Left ventricle myocardium inferior (tissue), 1 donor: ENCODE measurements at regions not wholly inside any gene's neighbourhood (a gene's known extent, or its start where the extent isn't known, plus 50 kb on each side); places are given as distances from the start of the nearest gene placed in this dataset.

Experiments used
- DNase-seq: peaks from one replicate; pipeline ENCODE4 v3.0.0-alpha.2; 2020
- H3K27ac ChIP-seq: fragments of 200-600 bp; replicated peaks from 2 replicates; pipeline ENCODE4 v1.8.0; 2021
- H3K27me3 ChIP-seq: fragments of 200-600 bp; 2 replicates; pipeline ENCODE4 v1.8.0; 2021; ENCODE audit warnings: low read depth
- H3K36me3 ChIP-seq: fragments of 200-600 bp; 2 replicates; pipeline ENCODE4 v1.8.0; 2021
- H3K4me1 ChIP-seq: fragments of 200-600 bp; 2 replicates; pipeline ENCODE4 v1.8.0; 2021
- H3K4me3 ChIP-seq: fragments of 200-600 bp; 2 replicates; pipeline ENCODE4 v1.8.0; 2021; ENCODE audit warnings: mild to moderate bottlenecking, moderate library complexity
- H3K9me3 ChIP-seq: fragments of 200-600 bp; replicated peaks from 2 replicates; pipeline ENCODE4 v1.8.0; 2021
- intact Hi-C: fragments of 100-400 bp; cut with micrococcal nuclease; formaldehyde crosslinking; loops from one replicate; pipeline ENCODE4 v1.11.0; 2022
- TF ChIP-seq, protein P1 (sequence below): fragments of 200-600 bp; IDR thresholded peaks from 2 replicates; pipeline ENCODE4 v1.8.0; 2021; ENCODE audit warnings: antibody characterized with exemption, mild to moderate bottlenecking, borderline replicate concordance
- donor health status: DM: no; HTN: yes; CAD: no; lungs with severe emphysema.

DNA sequence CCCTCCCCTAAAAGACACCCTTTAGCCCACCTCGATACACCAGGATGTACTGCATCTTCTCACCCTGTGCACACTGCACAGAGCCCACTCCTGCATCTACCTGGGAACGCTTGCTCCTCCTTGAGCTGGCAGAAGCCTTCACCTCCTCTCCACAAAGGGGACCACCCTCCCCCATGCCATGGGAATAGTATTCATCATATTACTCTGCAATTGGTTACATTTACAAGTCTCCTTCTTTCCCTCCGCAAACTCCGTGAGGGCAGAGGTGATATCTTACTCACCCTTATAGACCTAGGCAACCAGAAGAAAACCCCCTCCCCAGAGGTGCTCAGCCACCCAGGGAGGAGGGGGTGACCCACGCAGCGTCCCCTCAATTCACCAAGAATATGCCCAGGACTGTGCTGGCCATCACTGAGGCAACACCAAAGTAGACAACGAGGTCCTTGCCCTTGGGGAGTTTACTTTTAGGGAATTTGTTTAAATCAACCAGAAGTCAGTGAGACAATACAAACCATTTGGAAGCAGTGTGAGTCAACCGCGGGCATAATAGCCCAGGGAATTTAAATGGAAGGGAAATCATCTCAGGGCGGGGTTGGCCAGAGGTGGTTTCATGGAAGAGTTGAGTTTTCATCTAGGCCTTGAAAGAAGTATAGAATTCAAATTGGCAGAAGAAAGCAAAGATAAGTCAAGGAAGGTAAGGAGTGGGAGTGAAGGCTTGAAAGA lies 214.5 kb downstream of the BARX2 start:
- Histone ChIP-seq H3K4me1 (no peaks in the 10 kb centered on the region), H3K4me3 (no peak overlapping the region), H3K27ac (no peak overlapping the region), H3K27me3 (peaks cover 26% of the 10 kb centered on the region), H3K36me3 (no peaks in the 10 kb centered on the region), H3K9me3 (no peaks in the 10 kb centered on the region)
- TF ChIP-seq, protein P1, sequence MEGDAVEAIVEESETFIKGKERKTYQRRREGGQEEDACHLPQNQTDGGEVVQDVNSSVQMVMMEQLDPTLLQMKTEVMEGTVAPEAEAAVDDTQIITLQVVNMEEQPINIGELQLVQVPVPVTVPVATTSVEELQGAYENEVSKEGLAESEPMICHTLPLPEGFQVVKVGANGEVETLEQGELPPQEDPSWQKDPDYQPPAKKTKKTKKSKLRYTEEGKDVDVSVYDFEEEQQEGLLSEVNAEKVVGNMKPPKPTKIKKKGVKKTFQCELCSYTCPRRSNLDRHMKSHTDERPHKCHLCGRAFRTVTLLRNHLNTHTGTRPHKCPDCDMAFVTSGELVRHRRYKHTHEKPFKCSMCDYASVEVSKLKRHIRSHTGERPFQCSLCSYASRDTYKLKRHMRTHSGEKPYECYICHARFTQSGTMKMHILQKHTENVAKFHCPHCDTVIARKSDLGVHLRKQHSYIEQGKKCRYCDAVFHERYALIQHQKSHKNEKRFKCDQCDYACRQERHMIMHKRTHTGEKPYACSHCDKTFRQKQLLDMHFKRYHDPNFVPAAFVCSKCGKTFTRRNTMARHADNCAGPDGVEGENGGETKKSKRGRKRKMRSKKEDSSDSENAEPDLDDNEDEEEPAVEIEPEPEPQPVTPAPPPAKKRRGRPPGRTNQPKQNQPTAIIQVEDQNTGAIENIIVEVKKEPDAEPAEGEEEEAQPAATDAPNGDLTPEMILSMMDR = no peak
- no peak for DNase-seq
- intact Hi-C loops = no loop called here

DNA sequence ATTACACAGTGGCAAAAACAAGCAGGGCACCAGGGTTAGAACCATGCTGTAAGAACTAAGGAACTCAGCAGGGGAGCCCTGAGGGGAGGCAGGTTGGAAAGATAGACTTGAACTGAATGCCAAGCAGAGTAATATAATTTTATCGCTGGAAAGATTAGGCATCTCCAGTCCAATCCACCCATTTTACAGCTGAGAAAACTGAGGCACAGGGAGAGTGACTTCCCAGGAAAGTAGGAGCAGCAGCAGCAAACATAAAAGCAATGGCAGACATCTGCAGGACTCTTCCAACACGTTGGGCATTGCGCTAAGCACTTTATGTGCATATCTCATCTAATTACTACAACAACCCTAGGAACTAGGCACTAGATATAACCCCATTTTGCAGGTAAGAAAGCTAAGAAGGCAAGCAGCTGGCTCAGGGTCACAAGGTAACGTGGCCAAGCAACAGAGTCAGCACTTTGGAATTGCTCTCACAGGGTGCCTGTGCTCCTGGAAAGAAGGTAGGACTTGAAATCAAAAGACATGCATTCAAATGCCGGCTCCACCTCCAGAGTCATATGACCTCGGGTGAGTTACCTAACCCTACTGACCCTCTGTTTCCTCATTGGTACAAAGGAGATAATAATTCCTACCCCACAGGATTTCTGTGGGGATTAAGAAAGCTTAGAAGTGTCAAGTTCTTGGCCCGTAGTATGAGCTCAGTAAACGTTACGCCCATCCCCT lies 215.3 kb downstream of the BARX2 start:
- no peak for DNase-seq
- Histone ChIP-seq H3K9me3 (no peaks in the 10 kb centered on the region), H3K27me3 (peaks cover 33% of the 10 kb centered on the region), H3K36me3 (no peaks in the 10 kb centered on the region), H3K27ac (no peak overlapping the region), H3K4me3 (no peak overlapping the region), H3K4me1 (no peaks in the 10 kb centered on the region)
- intact Hi-C loops = no loop called here
- TF ChIP-seq, protein P1 = no peak

DNA sequence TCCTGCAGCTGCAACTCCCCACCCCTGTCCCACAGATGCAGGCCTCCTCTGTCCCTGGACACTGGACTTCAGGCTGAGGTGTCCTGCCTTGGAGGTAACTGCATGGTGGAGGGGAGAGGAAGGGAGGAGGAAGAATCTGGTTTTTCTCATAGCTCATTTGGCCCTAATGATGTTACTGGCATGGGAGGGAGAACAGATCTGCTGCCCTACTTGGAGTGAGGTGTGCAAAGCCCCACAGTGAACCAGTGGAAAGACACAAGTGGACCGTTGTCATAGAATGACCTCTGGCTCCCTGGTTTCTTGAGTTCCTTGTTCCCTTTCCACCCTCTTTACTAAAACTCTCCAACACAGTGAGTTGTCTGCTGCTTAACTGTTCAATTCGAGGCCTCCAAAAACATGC lies 215.9 kb downstream of the BARX2 start:
- H3K9me3 ChIP-seq = no peaks in the 10 kb centered on the region
- no peak for DNase-seq
- peaks cover 33% of the 10 kb centered on the region for H3K27me3 ChIP-seq
- intact Hi-C loops = no loop called here
- no peak overlapping the region for H3K27ac ChIP-seq
- H3K4me1 ChIP-seq = no peaks in the 10 kb centered on the region
- TF ChIP-seq, protein P1 = no peak
- no peak overlapping the region for H3K4me3 ChIP-seq
- H3K36me3 ChIP-seq = no peaks in the 10 kb centered on the region

DNA sequence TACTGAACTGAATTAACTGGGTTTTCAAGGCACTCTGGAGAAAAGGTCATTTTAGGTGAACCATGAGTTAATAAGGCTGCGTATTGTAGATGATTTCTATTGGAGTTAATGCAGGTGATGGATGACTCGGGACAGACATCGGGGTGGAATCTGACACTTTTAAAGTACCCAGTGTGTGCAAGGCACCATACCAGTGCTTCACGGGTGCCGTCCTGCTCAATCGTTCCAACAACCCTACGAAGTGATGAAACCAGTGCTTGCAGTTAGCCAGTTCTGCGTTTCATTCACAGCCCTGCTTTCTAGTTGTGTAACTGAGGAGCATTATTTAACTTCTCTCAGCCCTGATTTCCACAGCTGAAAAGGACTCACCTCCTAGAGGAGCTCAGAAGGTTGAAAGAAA lies 216.5 kb downstream of the BARX2 start:
- intact Hi-C loops = no loop called here
- Histone ChIP-seq H3K4me3 (no peak overlapping the region), H3K36me3 (no peaks in the 10 kb centered on the region), H3K27ac (no peak overlapping the region), H3K27me3 (peaks cover 30% of the 10 kb centered on the region), H3K9me3 (no peaks in the 10 kb centered on the region), H3K4me1 (no peaks in the 10 kb centered on the region)
- no peak for DNase-seq
- TF ChIP-seq, protein P1 = no peak

DNA sequence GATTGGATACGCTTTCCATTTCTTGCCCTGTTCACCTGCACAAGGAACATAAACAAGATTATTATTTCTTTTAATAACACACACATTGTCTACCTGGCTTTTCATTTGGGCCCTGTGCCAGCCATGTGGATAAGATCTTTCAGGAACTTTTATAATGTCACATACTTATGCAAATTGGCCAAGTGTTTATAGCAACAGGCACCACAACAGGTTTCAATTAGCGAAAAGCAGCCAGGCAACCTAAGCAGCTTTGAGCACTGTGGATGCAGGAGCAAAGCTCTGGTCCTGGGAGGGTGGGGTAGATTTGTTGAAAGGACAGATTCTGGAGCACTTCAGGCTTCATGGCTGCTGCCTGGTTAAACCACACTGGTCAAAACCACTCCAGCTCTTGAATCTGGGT lies 217.4 kb downstream of the BARX2 start:
- intact Hi-C loops = no loop called here
- no peak overlapping the region for H3K4me3 ChIP-seq
- peaks cover 30% of the 10 kb centered on the region for H3K27me3 ChIP-seq
- TF ChIP-seq, protein P1 = no peak
- H3K27ac ChIP-seq = no peak overlapping the region
- DNase-seq = no peak
- H3K36me3 ChIP-seq = no peaks in the 10 kb centered on the region
- H3K9me3 ChIP-seq = no peaks in the 10 kb centered on the region
- H3K4me1 ChIP-seq = no peaks in the 10 kb centered on the region
